ENCODE measurements at regions not wholly inside any gene's neighbourhood (a gene's known extent, or its start where the extent isn't known, plus 50 kb on each side); places are given as distances from the start of the nearest gene placed in this dataset.

DNA sequence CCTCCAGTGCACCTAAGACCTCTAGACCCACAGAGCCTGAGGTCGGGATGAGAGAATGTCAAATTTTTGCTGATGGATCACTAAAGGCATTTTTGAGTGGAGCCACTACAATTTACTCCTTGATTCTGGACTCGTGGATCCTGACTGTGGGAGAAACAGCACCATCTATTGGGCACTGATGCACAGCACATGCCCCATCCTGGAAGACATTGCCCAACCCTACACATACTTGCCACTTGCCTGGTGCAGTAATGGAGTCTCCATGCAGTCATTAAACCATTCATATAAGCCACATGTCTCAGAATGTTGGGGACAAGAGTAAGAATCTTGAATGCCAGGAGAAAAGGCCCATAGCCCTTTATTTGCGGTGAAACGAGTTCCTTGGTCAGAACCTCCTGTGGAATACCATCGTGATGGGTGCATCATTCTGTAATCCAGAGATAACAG, 103.9 kb downstream of the GGTLC2 start:
- TF ChIP-seq, protein P1, sequence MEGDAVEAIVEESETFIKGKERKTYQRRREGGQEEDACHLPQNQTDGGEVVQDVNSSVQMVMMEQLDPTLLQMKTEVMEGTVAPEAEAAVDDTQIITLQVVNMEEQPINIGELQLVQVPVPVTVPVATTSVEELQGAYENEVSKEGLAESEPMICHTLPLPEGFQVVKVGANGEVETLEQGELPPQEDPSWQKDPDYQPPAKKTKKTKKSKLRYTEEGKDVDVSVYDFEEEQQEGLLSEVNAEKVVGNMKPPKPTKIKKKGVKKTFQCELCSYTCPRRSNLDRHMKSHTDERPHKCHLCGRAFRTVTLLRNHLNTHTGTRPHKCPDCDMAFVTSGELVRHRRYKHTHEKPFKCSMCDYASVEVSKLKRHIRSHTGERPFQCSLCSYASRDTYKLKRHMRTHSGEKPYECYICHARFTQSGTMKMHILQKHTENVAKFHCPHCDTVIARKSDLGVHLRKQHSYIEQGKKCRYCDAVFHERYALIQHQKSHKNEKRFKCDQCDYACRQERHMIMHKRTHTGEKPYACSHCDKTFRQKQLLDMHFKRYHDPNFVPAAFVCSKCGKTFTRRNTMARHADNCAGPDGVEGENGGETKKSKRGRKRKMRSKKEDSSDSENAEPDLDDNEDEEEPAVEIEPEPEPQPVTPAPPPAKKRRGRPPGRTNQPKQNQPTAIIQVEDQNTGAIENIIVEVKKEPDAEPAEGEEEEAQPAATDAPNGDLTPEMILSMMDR (IDR thresholded peaks at IDR 0.05): no peak
- no peak for TF ChIP-seq EZH2 (IDR thresholded peaks at IDR 0.05; ENCODE audit: borderline replicate concordance, insufficient read depth, low read depth, low read length, poor library complexity, severe bottlenecking)
